Glutamatergic neuron (in vitro differentiated cells): ENCODE measurements at regions not wholly inside any gene's neighbourhood (a gene's known extent, or its start where the extent isn't known, plus 50 kb on each side); places are given as distances from the start of the nearest gene placed in this dataset.
A peak's percentile ranks its signal among the peaks of the same experiment; 100 is the strongest.
"Not testable (repeated sequence)": the region's sequence is repeated elsewhere in the genome, so short reads cannot be mapped to it uniquely, and the experiment has no call there.

Experiments used
- DNase-seq: peaks from one replicate; pipeline ENCODE4 v3.0.0; 2022
- H3K27ac Mint-ChIP-seq: one replicate; pipeline ENCODE4 v1.8.0; 2020; ENCODE audit warnings: mild to moderate bottlenecking, mixed read lengths, inconsistent platforms; ENCODE audit not compliant: unreplicated experiment
- H3K27me3 Mint-ChIP-seq: one replicate; pipeline ENCODE4 v1.8.0; 2020; ENCODE audit warnings: mild to moderate bottlenecking, moderate library complexity, mixed read lengths, inconsistent platforms; ENCODE audit not compliant: unreplicated experiment
- H3K36me3 Mint-ChIP-seq: one replicate; pipeline ENCODE4 v1.8.0; 2020; ENCODE audit warnings: mild to moderate bottlenecking, mixed read lengths, inconsistent platforms; ENCODE audit not compliant: unreplicated experiment
- H3K4me1 Mint-ChIP-seq: one replicate; pipeline ENCODE4 v1.8.0; 2020; ENCODE audit warnings: mild to moderate bottlenecking, low read depth, mixed read lengths, inconsistent platforms; ENCODE audit not compliant: unreplicated experiment
- H3K4me3 Mint-ChIP-seq: one replicate; pipeline ENCODE4 v1.8.0; 2020; ENCODE audit warnings: mild to moderate bottlenecking, mixed read lengths, inconsistent platforms; ENCODE audit not compliant: unreplicated experiment
- H3K9me3 Mint-ChIP-seq: one replicate; pipeline ENCODE4 v1.8.0; 2020; ENCODE audit warnings: mild to moderate bottlenecking, moderate library complexity, mixed read lengths, inconsistent platforms; ENCODE audit not compliant: unreplicated experiment
- CTCF ChIP-seq: fragments of 200-600 bp; sonication (generic); IDR thresholded peaks from one replicate; pipeline ENCODE4 v1.5.0; 2021; ENCODE audit not compliant: partially characterized antibody, unreplicated experiment

- Mint-ChIP-seq H3K27ac (no peak overlapping the region), H3K4me3 (no peak overlapping the region), H3K9me3 (peaks cover 8% of the 10 kb centered on the region), H3K4me1 (no peaks in the 10 kb centered on the region), H3K36me3 (no peaks in the 10 kb centered on the region), H3K27me3 (peaks cover 7% of the 10 kb centered on the region)
- TF ChIP-seq CTCF = no peak
- no peak for DNase-seq
Measured at GRCh38 chr9:38326122-38326521, 66.4 kb upstream of the ALDH1B1 start.

GRCh38 chr9:38324213-38324612, 68.3 kb upstream of the ALDH1B1 start:
- not testable (repeated sequence) for DNase-seq, H3K9me3 Mint-ChIP-seq, H3K27me3 Mint-ChIP-seq, H3K36me3 Mint-ChIP-seq, H3K4me3 Mint-ChIP-seq, H3K27ac Mint-ChIP-seq, H3K4me1 Mint-ChIP-seq

- no peak for DNase-seq
- no peak overlapping the region for H3K27ac Mint-ChIP-seq
- peaks cover 13% of the 10 kb centered on the region for H3K4me1 Mint-ChIP-seq
- peaks cover 11% of the 10 kb centered on the region for H3K27me3 Mint-ChIP-seq
- H3K4me3 Mint-ChIP-seq = no peak overlapping the region
- H3K36me3 Mint-ChIP-seq = no peaks in the 10 kb centered on the region
- no peak for TF ChIP-seq CTCF
- peaks cover 8% of the 10 kb centered on the region for H3K9me3 Mint-ChIP-seq
Measured at GRCh38 chr9:38322937-38323336, 69.6 kb upstream of the ALDH1B1 start.

DNA sequence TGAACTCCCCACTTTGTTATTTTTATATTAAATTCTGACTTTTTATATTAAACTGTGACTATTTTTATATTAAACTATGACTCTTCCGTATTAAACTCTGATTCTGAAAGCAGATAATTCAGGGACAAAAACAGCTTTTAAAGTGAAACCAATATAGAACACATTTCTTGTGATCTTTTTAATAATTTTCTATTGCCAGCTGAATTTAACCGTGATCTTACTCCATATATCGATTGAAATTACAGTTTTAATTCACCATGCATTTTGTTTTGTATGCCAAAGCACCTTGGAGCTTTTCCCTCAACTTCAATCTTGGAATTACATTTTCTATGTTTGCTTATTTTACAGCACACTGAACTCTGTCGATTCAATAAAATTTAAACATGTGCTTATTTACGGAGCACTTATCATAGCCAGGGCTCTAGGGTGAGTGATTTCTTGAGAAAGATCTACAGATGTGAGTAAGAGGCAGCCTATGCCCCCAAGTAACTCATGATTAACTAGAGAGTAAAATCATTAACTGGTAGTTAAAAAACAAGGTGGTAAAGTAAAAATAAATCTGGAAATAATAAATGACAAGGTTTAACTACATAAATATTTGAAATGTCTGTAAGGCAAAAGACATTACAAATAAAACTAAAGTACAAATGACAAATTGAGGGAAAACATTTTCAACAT, 72.9 kb upstream of the ALDH1B1 start:
- TF ChIP-seq CTCF = no peak
- DNase-seq = no peak
- Mint-ChIP-seq H3K9me3 (peaks cover 6% of the 10 kb centered on the region), H3K27ac (no peak overlapping the region), H3K27me3 (peaks cover 13% of the 10 kb centered on the region), H3K36me3 (no peaks in the 10 kb centered on the region), H3K4me1 (peaks cover 24% of the 10 kb centered on the region), H3K4me3 (no peak overlapping the region)

DNA sequence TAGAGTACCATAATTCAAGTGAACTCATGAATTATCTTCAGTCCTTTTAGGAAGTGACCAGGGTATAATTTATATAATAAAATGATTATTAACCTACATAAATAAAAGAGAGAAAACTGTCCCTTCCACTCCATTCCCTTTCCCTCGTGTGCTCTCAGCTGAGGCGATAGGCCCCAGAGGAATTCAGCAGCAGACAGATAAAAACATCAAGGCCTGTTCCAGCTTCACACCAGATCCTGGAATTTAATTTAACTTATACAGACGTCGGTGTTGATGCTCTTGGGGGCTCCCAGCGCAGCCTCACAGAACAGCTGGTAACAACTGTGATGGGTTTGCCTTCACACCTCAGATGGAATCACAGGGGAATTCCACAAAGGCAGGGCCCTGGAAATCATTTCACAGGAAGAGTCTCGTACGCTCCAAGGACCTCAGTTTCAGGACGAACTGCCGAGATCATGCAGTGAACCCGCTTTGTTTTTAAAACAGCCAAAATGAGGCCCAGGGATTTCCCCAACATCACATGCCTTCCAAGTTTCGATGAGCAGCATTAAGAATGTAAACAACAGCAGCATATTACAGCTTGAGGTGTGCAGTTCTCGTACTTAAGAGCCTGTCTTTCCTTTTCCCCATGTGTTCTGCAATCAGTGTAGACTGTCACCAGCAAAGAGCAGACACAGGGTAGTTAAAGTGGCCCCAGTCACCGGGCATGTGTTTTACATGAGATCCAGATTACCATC, 73.6 kb upstream of the ALDH1B1 start:
- Mint-ChIP-seq H3K4me1 (peaks cover 25% of the 10 kb centered on the region), H3K36me3 (no peaks in the 10 kb centered on the region), H3K4me3 (peak overlapping the region; percentile 44), H3K27ac (peak overlapping the region; percentile 89), H3K9me3 (peaks cover 9% of the 10 kb centered on the region), H3K27me3 (peaks cover 13% of the 10 kb centered on the region)
- no peak for TF ChIP-seq CTCF
- DNase-seq = peak; percentile 33
